GM23338 (cell line): ENCODE measurements at regions not wholly inside any gene's neighbourhood (a gene's known extent, or its start where the extent isn't known, plus 50 kb on each side); places are given as distances from the start of the nearest gene placed in this dataset.

Experiments used
- EZH2 ChIP-seq: fragments of 200-600 bp; sonication (generic); IDR thresholded peaks from one replicate; pipeline ENCODE4 v1.8.0; 2017; ENCODE audit warnings: antibody characterized with exemption, mild to moderate bottlenecking, low read depth; ENCODE audit not compliant: unreplicated experiment
- TF ChIP-seq, protein P1 (sequence below): IDR thresholded peaks from one replicate; pipeline ENCODE4 v1.6.1; 2018; ENCODE audit warnings: antibody characterized with exemption; ENCODE audit not compliant: unreplicated experiment

DNA sequence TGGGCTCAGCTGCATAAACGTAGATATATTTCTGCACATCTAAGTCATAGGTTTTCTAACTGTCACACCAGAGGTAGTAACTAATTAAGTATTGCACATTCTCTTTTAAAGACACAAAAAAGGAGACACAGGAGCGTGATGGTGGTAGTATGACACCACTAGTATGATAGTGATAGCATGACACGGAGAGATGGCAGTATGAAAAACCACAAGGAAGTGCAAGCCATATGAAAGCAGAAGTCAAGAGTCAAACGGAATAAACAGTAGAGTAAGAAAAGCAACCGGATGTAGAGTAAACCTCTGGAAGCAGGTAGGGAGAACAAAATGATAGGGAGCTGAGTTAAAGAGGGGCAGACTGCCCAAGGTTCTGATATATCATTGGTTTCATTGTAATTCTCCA is 382.2 kb upstream of the INTU start:
- TF ChIP-seq, protein P1, sequence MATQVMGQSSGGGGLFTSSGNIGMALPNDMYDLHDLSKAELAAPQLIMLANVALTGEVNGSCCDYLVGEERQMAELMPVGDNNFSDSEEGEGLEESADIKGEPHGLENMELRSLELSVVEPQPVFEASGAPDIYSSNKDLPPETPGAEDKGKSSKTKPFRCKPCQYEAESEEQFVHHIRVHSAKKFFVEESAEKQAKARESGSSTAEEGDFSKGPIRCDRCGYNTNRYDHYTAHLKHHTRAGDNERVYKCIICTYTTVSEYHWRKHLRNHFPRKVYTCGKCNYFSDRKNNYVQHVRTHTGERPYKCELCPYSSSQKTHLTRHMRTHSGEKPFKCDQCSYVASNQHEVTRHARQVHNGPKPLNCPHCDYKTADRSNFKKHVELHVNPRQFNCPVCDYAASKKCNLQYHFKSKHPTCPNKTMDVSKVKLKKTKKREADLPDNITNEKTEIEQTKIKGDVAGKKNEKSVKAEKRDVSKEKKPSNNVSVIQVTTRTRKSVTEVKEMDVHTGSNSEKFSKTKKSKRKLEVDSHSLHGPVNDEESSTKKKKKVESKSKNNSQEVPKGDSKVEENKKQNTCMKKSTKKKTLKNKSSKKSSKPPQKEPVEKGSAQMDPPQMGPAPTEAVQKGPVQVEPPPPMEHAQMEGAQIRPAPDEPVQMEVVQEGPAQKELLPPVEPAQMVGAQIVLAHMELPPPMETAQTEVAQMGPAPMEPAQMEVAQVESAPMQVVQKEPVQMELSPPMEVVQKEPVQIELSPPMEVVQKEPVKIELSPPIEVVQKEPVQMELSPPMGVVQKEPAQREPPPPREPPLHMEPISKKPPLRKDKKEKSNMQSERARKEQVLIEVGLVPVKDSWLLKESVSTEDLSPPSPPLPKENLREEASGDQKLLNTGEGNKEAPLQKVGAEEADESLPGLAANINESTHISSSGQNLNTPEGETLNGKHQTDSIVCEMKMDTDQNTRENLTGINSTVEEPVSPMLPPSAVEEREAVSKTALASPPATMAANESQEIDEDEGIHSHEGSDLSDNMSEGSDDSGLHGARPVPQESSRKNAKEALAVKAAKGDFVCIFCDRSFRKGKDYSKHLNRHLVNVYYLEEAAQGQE = no peak
- TF ChIP-seq EZH2 = no peak
